ENCODE measurements at regions not wholly inside any gene's neighbourhood (a gene's known extent, or its start where the extent isn't known, plus 50 kb on each side); places are given as distances from the start of the nearest gene placed in this dataset.
A peak's percentile ranks its signal among the peaks of the same experiment; 100 is the strongest.

DNA sequence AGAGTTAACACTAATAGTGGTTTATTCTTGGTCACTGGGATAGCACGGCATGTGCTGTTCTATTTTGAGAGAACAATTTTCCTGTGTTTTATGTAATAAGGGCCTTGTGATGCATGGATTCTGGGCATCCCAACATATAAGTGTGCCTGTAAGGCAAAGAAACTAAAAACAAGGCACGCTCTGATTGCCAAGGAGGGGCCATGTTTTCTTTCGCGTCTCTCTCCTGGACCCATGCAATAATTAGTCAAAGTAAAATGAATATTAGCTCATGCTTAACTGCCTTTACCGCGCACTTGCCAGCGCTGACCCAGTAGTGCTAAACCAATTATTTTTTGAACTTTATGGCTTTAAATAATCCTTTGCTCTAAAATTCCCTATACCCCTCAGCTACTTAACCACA lies 140.9 kb downstream of the PSAT1 start:
- no peaks in the 10 kb centered on the region for H3K27me3 ChIP-seq
- H3K4me1 ChIP-seq, result peaks cover 0 to 3% of the 10 kb centered on the region in 2 donors
- DNase-seq (ENCODE audit: low spot score in 2 of 2), result no peak
- H3K27ac ChIP-seq, result no peak overlapping the region
- H3K9me3 ChIP-seq, result no peaks in the 10 kb centered on the region
- TF ChIP-seq POLR2A (IDR thresholded peaks at IDR 0.05) (no peak), POLR2AphosphoS5 (IDR thresholded peaks at IDR 0.05) (no peak)
- TF ChIP-seq, protein P1, sequence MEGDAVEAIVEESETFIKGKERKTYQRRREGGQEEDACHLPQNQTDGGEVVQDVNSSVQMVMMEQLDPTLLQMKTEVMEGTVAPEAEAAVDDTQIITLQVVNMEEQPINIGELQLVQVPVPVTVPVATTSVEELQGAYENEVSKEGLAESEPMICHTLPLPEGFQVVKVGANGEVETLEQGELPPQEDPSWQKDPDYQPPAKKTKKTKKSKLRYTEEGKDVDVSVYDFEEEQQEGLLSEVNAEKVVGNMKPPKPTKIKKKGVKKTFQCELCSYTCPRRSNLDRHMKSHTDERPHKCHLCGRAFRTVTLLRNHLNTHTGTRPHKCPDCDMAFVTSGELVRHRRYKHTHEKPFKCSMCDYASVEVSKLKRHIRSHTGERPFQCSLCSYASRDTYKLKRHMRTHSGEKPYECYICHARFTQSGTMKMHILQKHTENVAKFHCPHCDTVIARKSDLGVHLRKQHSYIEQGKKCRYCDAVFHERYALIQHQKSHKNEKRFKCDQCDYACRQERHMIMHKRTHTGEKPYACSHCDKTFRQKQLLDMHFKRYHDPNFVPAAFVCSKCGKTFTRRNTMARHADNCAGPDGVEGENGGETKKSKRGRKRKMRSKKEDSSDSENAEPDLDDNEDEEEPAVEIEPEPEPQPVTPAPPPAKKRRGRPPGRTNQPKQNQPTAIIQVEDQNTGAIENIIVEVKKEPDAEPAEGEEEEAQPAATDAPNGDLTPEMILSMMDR (IDR thresholded peaks at IDR 0.05), result no peak
- no peak overlapping the region for H3K4me3 ChIP-seq
- intact Hi-C loops (cut with DNase I; ENCODE audit: low total_unique reads), result loop anchor here (2.0 kb wide), 1 partner anchor 45 kb away; no protein-coding TSS in a partner anchor
- no peaks in the 10 kb centered on the region for H3K36me3 ChIP-seq

DNA sequence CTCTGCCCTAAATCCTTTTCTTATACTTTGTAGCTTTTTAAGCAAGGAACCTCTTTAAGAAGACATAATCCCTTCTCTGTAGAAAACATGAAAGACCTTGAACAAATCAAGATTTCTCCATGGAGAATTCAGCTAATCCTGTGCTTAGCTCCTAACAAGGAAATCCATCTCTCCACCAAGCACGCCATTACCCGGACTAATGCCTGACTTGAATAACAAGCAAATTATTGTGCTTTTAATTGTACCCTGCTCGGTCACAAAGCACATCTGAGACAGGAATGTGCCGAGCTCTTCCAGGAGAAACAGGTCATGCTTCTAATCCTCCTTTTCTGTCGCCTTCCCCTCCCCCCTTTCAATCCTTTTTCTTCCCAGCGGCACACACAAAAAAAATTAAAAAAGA lies 141.3 kb downstream of the PSAT1 start:
- peaks cover 0 to 3% of the 10 kb centered on the region in 2 donors for H3K4me1 ChIP-seq

DNA sequence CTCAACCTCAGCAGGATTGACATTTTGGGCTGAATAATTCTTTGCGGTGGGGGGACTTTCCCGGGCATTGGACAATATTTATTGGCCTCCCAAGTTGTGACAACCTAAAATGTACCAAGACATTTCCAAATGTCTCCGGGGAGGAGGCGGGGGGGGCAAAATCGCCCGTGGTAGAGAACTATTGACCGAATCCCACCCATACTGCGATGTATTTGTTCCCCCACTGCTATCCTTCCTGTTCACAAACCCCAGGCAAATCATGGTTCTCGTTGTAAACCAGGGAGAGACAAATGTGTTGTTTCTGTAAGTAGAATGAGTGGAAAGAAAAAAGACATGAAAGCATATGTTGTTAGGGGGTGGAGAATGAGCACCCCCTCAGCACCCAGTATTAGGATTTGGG lies 141.9 kb downstream of the PSAT1 start:
- Histone ChIP-seq H3K4me3 (peak overlapping the region in 2 of 3 donors; percentile 19 to 51), H3K27me3 (no peaks in the 10 kb centered on the region), H3K36me3 (no peaks in the 10 kb centered on the region), H3K4me1 (peaks cover 0 to 3% of the 10 kb centered on the region in 2 donors), H3K9me3 (no peaks in the 10 kb centered on the region), H3K27ac (no peak overlapping the region)
- TF ChIP-seq, protein P1 (IDR thresholded peaks at IDR 0.05), result no peak
- TF ChIP-seq POLR2AphosphoS5 (IDR thresholded peaks at IDR 0.05) (no peak), POLR2A (IDR thresholded peaks at IDR 0.05) (no peak)
- DNase-seq (ENCODE audit: low spot score in 2 of 2), result no peak
- intact Hi-C loops (cut with DNase I; ENCODE audit: low total_unique reads), result loop anchor here (2.0 kb wide), 1 partner anchor 46 kb away; no protein-coding TSS in a partner anchor

More for the DNA sequence above, 141.3 kb downstream of the PSAT1 start:
- Histone ChIP-seq H3K27ac (no peak overlapping the region), H3K9me3 (no peaks in the 10 kb centered on the region), H3K36me3 (no peaks in the 10 kb centered on the region), H3K4me3 (no peak overlapping the region), H3K27me3 (no peaks in the 10 kb centered on the region)
- intact Hi-C loops (cut with DNase I; ENCODE audit: low total_unique reads), result loop anchor here (2.0 kb wide), 1 partner anchor 45 kb away; no protein-coding TSS in a partner anchor
- no peak for DNase-seq (ENCODE audit: low spot score in 2 of 2)
- TF ChIP-seq, protein P1 (IDR thresholded peaks at IDR 0.05), result no peak
- TF ChIP-seq POLR2AphosphoS5 (IDR thresholded peaks at IDR 0.05) (no peak), POLR2A (IDR thresholded peaks at IDR 0.05) (no peak)

DNA sequence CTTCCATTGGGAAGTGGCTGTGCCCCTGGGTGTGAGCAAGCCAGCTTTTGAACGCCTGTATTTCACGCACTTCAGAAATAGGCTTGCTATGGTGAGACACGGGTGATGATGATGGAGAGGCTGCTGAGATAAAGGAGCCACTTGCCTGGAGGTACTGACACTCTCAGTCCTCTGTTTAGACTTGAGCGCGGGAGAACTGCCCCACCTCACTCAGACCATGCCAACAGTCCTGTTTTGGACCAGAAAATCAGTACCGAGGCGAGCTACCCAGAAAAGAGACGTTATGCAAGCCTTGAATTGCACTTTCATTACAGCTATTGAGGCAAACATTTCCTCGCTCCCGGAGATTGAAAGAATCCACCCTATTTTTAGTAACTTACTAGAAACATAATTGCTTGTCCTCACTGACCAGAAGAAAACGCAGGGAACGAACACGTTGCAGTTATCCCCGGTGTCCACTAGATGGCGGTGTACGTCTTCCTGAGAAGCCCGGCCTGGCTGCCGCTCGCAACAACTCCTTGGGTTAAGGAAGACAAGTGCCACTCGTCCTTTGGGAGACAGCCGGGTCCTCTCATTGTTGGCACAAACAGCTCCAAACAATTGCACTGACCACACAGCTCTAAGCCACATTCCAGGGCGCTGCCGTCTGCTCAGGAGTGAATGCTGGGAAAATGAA lies 142.4 kb downstream of the PSAT1 start:
- Histone ChIP-seq H3K27me3 (no peaks in the 10 kb centered on the region), H3K27ac (no peak overlapping the region), H3K4me1 (peaks cover 0 to 3% of the 10 kb centered on the region in 2 donors), H3K36me3 (no peaks in the 10 kb centered on the region), H3K9me3 (no peaks in the 10 kb centered on the region), H3K4me3 (peak overlapping the region in 2 of 3 donors; percentile 19 to 51)
- DNase-seq (ENCODE audit: low spot score in 2 of 2), result peak; percentile 82
- no peak for TF ChIP-seq POLR2AphosphoS5 (IDR thresholded peaks at IDR 0.05)
- TF ChIP-seq, protein P1 (IDR thresholded peaks at IDR 0.05), result peak; percentile 72 to 82 (median 77)
- intact Hi-C loops (cut with DNase I; ENCODE audit: low total_unique reads), result loop anchor here (2.0 kb wide), 1 partner anchor 47 kb away; no protein-coding TSS in a partner anchor

All from breast epithelium (tissue), 4 donors.